ENCODE measurements at regions not wholly inside any gene's neighbourhood (a gene's known extent, or its start where the extent isn't known, plus 50 kb on each side); places are given as distances from the start of the nearest gene placed in this dataset.

GRCh38 chr22:47233316-47234243 lies 471.1 kb downstream of the TBC1D22A start:
- DNase-seq = no peak
- Mint-ChIP-seq H3K4me1 (ENCODE audit: low read depth) (no peaks in the 10 kb centered on the region), H3K36me3 (ENCODE audit: insufficient read depth in 2 of 2) (peaks cover 0 to 2% of the 10 kb centered on the region in 2 donors), H3K4me3 (no peak overlapping the region), H3K27ac (no peak overlapping the region), H3K27me3 (ENCODE audit: low read depth) (no peaks in the 10 kb centered on the region), H3K9me3 (peaks cover 2 to 4% of the 10 kb centered on the region in 2 donors)
- ATAC-seq (replicated peaks in 1 of 2) = no peak

DNA sequence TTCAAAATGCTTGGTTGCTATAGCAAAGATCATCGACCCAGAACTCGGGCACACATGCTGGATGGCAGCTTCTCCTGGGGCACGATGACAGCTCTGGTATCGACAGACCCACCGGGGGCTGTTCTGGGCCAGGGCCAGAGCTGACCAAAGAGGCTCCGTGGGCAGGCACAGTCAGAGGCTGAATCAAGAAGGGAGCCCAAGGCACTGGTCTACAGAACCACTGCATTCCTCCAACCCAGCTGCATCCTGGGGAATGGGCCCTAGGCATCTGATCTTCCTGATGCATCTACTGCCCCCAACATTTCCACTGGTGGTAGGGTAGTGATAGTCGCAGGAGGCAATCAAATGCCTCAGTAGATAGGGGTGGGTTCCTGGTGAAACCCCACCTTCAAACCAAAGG lies 470.3 kb downstream of the TBC1D22A start:
- H3K4me1 Mint-ChIP-seq (ENCODE audit: low read depth) = no peaks in the 10 kb centered on the region
- peaks cover 0 to 2% of the 10 kb centered on the region in 2 donors for H3K36me3 Mint-ChIP-seq (ENCODE audit: insufficient read depth in 2 of 2)
- no peaks in the 10 kb centered on the region for H3K27me3 Mint-ChIP-seq (ENCODE audit: low read depth)
- no peak for ATAC-seq (replicated peaks in 1 of 2)
- peaks cover 2 to 4% of the 10 kb centered on the region in 2 donors for H3K9me3 Mint-ChIP-seq
- no peak overlapping the region for H3K4me3 Mint-ChIP-seq
- no peak overlapping the region for H3K27ac Mint-ChIP-seq
- DNase-seq = no peak

GRCh38 chr22:47232197-47232596 lies 469.7 kb downstream of the TBC1D22A start:
- ATAC-seq (replicated peaks in 1 of 2) = no peak
- Mint-ChIP-seq H3K27me3 (ENCODE audit: low read depth) (no peaks in the 10 kb centered on the region), H3K27ac (no peak overlapping the region), H3K9me3 (peaks cover 2 to 4% of the 10 kb centered on the region in 2 donors), H3K4me1 (ENCODE audit: low read depth) (no peaks in the 10 kb centered on the region), H3K4me3 (no peak overlapping the region), H3K36me3 (ENCODE audit: insufficient read depth in 2 of 2) (peaks cover 0 to 2% of the 10 kb centered on the region in 2 donors)
- no peak for DNase-seq

DNA sequence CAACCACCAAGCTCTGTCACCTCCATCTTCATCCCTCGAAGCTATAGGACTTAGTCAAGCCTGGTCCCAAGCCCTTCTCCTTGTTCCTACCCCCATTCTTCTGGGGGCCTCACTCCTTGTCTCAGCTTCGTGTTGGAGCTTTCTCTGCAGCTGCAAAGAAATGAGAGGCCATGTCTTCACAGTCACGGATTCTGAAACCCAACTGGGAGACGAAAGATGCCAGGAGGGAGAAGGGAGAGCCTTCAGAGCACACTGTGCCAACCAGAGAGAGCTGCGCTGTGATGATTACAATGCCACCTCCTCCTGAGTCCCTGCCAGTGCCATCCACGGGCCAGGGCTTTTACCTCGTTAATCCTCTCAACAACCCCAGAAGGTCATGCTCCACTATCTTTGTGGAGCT lies 469.3 kb downstream of the TBC1D22A start:
- ATAC-seq (replicated peaks in 1 of 2) = no peak
- Mint-ChIP-seq H3K27me3 (ENCODE audit: low read depth) (no peaks in the 10 kb centered on the region), H3K27ac (no peak overlapping the region), H3K4me1 (ENCODE audit: low read depth) (no peaks in the 10 kb centered on the region), H3K36me3 (ENCODE audit: insufficient read depth in 2 of 2) (peaks cover 0 to 2% of the 10 kb centered on the region in 2 donors), H3K4me3 (no peak overlapping the region), H3K9me3 (peaks cover 2 to 4% of the 10 kb centered on the region in 2 donors)
- no peak for DNase-seq

GRCh38 chr22:47230741-47231140 lies 468.3 kb downstream of the TBC1D22A start:
- peaks cover 2 to 4% of the 10 kb centered on the region in 2 donors for H3K9me3 Mint-ChIP-seq
- H3K36me3 Mint-ChIP-seq (ENCODE audit: insufficient read depth in 2 of 2) = peaks cover 0 to 2% of the 10 kb centered on the region in 2 donors
- H3K27me3 Mint-ChIP-seq (ENCODE audit: low read depth) = no peaks in the 10 kb centered on the region
- no peaks in the 10 kb centered on the region for H3K4me1 Mint-ChIP-seq (ENCODE audit: low read depth)
- DNase-seq = no peak
- no peak overlapping the region for H3K27ac Mint-ChIP-seq
- ATAC-seq (replicated peaks in 1 of 2) = no peak
- H3K4me3 Mint-ChIP-seq = no peak overlapping the region

DNA sequence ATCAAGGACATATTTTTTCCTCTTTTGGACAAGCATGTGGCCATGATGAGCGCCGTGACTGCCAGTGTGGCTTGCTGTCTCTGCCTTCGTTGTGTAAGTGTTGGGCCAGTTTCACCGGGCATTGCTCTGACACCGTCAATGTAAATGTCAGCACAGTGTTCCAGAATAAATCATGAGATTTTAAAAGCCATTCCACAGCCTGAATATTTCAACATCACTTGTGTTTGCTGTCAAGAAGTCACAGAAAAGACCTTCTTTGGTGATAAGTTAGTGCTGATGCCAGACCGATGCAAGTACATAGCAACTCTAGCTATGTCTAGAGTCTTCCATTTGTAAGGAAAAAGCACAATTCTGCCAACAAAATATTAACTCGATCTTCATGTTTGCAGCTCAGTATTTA lies 467.8 kb downstream of the TBC1D22A start:
- ATAC-seq (replicated peaks in 1 of 2) (no peak), DNase-seq (no peak)
- Mint-ChIP-seq H3K27ac (no peak overlapping the region), H3K4me3 (no peak overlapping the region), H3K9me3 (peaks cover 2 to 4% of the 10 kb centered on the region in 2 donors), H3K36me3 (ENCODE audit: insufficient read depth in 2 of 2) (peaks cover 0 to 2% of the 10 kb centered on the region in 2 donors), H3K27me3 (ENCODE audit: low read depth) (no peaks in the 10 kb centered on the region), H3K4me1 (ENCODE audit: low read depth) (no peaks in the 10 kb centered on the region)

DNA sequence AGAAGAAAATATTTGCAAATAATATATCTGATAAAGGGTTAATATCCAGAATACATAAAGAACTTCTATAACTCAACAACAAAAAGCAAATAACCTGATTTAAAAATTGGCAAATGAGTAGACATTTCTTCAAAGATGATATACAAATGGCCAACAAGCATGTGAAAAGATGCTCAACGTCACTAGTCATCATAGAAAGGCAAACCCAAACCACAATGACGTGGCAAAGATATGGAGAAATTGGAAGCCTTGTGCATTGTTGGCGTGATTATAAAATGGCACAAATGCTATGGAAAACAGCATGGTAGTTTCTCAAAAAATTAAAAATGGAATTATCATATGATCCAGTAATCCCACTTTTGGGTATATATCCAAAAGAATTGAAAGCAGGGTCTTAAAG lies 466.3 kb downstream of the TBC1D22A start:
- Mint-ChIP-seq H3K4me1 (ENCODE audit: low read depth) (no peaks in the 10 kb centered on the region), H3K9me3 (peaks cover 2 to 4% of the 10 kb centered on the region in 2 donors)
- no peak for ATAC-seq (replicated peaks in 1 of 2)

DNA sequence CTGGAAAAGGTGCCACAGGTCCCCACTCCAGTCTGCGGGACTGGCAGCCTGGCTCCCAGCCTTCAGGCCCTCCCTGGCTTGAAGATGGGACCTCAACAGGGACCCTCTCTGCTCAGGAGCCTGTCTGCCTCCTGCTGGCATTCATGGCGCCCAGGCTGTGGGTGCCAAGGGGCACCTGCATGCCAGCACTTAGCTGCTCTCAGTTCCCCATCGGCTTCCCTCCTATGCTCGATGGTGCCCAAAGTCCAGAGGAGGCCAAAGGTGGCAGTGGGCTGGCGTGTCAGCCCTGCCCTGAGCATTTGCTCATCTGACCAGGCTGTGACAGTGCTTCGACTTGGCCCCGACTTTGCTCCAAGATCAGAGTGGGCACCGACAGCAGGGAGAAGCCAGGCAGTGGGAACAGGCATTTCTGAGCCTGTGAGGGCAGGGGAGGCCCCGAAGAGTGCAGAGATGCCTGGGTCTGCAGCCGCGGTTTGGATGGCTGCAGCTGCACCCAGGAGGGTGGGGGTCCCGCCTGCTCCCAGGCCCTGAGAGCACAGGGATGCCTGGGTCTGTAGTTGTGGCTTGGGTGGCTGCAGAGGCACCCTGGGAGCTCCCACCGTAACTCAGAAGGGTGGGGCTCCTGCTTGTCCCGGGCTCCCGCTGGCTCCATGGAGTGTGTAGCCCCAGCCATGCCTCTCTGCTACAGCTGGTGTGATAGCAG lies 463.6 kb downstream of the TBC1D22A start:
- Mint-ChIP-seq H3K36me3 (ENCODE audit: insufficient read depth in 2 of 2) (no peaks in the 10 kb centered on the region), H3K4me1 (ENCODE audit: low read depth) (no peaks in the 10 kb centered on the region), H3K27ac (no peak overlapping the region), H3K9me3 (peaks cover 0 to under 1% of the 10 kb centered on the region in 2 donors), H3K4me3 (no peak overlapping the region), H3K27me3 (ENCODE audit: low read depth) (no peaks in the 10 kb centered on the region)
- DNase-seq (no peak), ATAC-seq (replicated peaks in 1 of 2) (no peak)

More for the DNA sequence above, 466.3 kb downstream of the TBC1D22A start:
- Mint-ChIP-seq H3K27me3 (ENCODE audit: low read depth) (no peaks in the 10 kb centered on the region), H3K4me3 (no peak overlapping the region), H3K36me3 (ENCODE audit: insufficient read depth in 2 of 2) (peaks cover 0 to 2% of the 10 kb centered on the region in 2 donors), H3K27ac (no peak overlapping the region)
- no peak for DNase-seq

DNA sequence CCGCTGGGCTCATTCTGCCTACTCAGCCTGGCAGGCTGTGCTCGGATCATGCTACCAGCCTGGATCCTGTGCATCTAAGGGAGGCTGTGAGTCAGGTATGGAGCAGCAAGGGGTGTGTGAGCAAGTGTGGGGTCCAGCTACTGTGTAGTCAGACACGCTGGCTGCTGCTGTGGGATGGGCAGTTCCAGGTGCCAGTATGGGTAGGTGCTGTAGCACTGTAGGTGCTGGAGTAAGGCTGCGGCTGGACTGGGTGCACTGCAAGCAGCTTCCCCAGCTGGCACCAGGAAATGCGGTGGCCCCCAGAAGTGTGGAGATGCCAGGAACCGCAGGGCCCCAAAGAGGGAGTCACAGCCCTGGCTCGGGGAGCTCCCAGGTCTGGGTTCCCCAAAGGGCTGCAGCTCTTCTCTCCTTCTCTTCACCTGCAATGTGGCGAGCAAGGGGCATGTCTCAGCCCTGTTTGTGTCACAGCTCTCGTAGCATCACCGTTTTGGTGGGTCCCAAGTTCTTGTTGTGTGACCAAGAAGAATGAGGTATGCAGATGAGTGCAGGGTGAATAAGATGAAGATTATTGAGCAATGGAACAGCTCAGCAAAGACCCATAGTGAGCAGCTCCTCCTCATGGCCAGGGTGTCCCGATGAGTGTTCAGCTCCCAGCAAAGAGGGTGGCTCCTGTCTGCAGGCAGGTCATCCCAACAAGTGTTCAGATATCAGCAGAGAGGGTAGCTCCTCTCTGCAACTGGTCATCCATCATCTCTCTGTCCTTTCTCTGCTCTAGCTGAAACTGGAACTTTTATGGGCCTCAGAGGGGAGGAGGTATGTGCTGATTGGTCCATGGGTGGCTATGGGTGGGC lies 462.9 kb downstream of the TBC1D22A start:
- DNase-seq = no peak
- H3K4me3 Mint-ChIP-seq = no peak overlapping the region
- no peak for ATAC-seq (replicated peaks in 1 of 2)
- H3K27me3 Mint-ChIP-seq (ENCODE audit: low read depth) = no peaks in the 10 kb centered on the region
- peaks cover 0 to 4% of the 10 kb centered on the region in 2 donors for H3K9me3 Mint-ChIP-seq
- H3K4me1 Mint-ChIP-seq (ENCODE audit: low read depth) = no peaks in the 10 kb centered on the region
- no peak overlapping the region for H3K27ac Mint-ChIP-seq
- no peaks in the 10 kb centered on the region for H3K36me3 Mint-ChIP-seq (ENCODE audit: insufficient read depth in 2 of 2)
